NCI-H2029 (cell line): ENCODE measurements at regions not wholly inside any gene's neighbourhood (a gene's known extent, or its start where the extent isn't known, plus 50 kb on each side); places are given as distances from the start of the nearest gene placed in this dataset.
A peak's percentile ranks its signal among the peaks of the same experiment; 100 is the strongest.
"Not testable (repeated sequence)": the region's sequence is repeated elsewhere in the genome, so short reads cannot be mapped to it uniquely, and the experiment has no call there.

Source experiments
- DNase-seq: peaks from one replicate; lab custom pipeline; 2025; lab: John Stamatoyannopoulos, UW

DNA sequence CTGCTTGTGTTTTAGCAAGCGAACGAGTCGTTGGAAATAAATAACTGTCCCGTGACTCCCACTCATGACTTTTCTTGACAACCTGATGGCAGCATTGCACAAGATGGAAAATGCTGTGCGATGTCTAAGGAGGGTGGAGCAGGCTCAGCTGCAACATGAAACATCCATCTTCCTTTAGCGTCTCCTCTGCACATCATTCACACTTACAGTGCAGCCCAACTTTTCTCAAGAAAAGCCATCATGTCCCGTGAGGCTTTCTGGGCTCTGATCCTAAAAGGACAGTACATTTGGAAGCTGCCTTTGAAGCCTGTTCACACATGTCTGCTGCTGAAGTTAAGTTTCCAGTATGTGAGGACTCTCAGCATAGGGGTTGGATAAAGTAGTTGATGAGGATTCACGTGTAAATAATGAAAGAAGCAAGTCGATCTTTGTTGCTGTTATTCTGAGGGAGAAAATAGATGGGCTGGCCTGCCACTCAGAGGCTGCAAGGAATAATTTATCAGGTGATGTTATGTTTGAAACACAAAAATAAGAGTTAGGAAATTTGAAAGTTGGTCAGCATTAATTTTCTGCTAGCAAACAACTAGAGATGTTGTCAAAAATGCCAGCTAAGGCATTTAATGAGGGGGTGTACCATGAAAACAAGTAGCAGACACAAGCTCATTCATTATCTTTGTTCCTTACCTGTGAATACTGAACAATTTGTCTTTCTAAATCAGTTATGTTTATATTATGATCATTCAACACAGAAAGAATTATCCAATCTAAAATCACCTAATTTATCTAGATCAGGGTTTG is 328.7 kb upstream of the ZFP42 start:
- DNase-seq, result no peak

DNA sequence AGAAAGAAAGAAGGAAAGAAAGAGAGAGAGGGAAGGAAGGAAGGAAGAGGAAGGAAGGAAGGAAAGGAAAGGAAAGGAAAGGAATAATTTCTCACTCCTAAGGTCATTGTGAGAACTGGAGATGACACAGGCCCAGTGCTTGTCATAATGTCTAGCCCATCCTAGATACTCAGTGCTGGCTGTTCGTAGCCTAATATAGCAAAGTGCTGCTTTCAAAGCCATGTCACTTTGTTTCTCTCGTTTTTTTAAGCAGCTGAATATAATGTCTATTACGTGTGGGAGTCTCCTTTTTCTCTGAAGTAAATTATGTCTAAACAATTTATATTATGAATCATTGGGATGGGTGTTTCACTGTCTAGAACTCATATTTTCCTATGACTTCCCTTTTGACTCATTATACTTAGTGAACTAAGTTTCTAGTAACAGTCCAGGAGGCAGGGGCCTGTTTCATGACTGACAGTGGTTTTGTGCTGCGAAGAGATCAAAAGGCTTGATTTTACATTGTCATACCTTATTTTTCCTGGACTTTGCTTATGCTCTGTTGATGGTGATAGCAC is 327.0 kb upstream of the ZFP42 start:
- no peak for DNase-seq

DNA sequence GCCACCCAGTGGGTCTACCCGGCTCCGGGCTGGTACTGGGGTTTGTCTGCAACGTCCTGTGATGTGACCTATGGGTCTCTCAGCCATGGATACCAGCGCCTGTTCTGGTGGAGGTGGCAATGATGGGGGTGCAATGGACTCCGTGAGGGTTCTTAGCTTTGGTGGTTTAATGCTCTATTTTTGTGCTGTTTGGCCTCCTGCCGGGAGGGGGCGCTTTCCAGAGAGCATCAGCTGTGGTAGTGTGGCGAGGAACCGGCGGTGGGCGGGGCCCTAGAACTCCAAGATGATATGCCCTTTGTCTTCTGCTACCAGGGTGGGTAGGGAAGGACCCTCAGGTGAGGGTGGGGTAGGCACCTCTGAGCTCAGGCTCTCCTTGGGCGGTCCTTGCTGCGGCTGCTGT is 324.1 kb upstream of the ZFP42 start:
- DNase-seq, result not testable (repeated sequence)

DNA sequence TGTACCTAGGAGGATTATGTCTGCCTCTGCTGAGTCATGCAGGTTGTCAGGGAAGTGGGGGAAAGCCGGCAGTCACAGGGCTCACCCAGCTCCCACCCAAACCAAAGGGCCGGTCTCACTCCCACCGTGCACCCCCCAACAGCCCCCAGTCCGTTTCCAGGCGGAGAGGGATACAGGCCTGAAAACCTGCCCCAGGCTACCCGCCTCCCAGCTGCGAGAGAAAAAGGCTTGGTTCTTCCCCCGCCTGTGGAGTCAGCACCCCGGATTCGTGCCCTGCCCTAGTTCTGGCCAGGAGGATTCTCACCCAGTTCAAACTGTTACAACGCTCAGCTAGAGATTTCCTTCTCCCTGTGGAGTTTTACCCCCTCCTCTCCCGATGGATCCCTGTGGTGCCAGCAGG is 323.6 kb upstream of the ZFP42 start:
- not testable (repeated sequence) for DNase-seq

DNA sequence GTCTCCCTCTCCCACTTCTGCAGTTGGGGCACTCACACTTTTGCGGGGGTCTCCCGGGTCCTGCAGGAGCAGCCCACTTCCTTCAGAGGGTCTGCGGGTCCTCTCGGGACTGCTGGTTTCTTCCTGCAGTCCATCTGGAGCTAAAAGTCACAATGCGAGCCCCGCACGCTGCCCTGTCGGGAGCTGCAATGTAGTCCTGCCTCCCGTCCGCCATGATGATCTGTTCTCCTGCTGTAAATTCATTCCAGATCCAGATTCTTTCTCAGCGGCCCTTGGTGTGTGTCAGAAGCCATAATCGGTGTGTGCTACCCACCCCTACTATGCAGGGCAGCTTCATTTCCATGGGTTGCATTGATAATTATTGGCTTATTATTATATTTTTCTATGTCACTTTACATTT is 323.0 kb upstream of the ZFP42 start:
- DNase-seq, result not testable (repeated sequence)

DNA sequence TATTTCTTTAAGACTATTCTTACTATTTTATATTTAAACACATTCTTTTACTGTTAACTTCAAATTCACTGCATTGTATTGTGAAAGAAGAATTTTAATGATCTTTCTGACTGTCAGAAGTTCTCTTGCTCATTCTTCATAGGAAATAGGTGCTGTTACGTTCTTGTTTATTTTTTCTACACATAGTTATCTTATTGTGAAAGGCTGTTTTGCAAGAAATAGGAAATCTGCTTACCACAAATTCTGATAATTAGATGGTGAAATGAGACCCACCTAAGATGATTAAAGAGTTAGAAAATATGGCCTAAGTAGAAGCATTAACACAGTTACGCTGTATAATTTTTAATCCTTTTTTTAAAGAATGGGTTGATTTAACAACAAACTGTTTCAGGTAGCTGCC is 316.1 kb upstream of the ZFP42 start:
- no peak for DNase-seq

DNA sequence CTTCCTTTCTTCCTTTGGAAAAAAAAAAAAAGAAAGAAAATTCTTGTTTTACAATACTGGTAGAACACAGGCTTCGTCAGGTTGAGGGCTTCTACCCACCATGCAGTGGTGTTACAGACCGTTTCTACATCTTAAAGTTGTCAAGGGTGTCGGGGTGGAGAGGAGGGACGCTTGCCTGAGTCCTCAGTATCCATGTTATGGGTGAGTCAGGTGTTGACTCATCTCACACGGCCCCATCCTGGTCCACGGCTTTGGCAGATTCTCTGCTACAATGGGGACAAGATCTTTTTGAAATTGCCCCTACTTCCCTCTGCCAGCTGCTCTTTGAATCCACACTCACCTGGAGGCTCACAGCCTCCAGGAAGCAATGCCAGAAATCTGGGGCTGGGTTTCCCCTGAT is 310.3 kb upstream of the ZFP42 start:
- DNase-seq, result no peak

DNA sequence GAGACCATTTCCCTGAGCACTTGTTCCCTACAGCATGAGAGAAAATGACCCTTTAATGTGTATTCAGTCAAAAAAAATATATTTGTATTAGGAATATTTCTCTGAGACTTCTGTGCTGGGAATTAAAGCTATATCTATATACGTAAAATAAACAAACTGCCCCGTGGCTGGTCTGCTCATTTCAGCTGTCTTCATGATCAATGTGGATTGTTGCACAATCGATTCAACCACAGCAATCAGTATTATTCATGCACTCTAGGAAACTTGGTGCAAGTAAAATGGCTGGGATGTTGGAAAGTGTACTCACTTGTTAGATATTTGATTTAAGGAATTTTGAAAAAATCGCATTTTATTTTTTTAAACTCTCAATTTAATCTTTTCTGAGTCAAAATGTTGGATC is 307.9 kb upstream of the ZFP42 start:
- DNase-seq, result no peak

DNA sequence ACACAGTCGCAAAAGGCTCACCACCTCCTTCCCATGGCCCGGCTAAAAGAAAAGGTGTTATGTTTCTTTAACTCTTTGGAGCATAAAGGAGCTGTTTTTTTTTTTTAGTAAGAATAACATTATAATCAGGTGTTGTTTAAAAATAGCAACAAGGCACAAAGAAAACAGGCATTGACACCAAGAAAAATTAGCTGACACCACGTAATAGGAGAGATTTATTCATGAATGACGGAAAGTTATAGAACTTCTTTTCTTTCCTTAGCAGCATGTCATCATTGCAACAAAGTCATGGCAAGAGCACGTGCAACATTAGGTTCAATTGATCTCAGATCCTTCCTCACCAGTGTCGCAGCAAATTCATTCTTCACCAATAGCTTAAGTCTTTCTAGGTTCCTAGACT is 302.9 kb upstream of the ZFP42 start:
- no peak for DNase-seq

DNA sequence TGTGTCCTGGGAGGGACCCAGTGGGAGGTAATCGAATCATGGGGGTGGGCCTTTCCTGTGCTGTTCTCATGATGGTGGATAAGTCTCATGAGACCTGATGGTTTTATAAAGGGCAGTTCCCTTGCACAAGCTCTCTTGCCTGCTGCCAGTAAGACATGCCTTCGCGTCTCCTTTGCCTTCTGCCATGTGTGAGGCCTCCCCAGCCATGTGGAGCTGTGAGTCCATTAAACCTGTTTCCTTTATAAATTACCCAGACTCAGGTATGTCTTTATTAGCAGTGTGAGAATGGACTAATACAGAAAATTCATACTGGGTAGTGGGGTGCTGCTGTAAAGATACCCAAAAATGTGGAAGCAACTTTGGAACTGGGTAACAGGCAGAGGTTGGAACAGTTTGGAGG is 300.0 kb upstream of the ZFP42 start:
- not testable (repeated sequence) for DNase-seq

DNA sequence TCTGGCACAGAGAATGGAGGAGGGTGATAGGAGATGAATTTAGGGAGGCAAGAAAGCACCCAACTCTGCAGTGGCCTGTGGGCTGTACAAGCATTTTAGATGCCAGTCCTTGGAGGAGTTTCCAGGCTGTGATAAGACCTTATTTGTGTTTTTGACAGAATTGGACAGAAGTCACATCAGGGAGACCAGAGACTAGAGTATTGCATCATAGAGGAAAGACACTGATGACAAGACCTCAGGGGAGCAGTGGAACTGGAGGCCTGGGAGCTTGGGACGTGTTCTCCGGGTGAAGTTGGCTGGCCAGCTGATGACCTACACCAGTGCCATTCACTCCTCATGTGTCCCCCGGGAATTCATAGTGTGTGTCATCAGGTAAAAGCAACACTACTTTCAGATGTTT is 284.0 kb upstream of the ZFP42 start:
- no peak for DNase-seq

DNA sequence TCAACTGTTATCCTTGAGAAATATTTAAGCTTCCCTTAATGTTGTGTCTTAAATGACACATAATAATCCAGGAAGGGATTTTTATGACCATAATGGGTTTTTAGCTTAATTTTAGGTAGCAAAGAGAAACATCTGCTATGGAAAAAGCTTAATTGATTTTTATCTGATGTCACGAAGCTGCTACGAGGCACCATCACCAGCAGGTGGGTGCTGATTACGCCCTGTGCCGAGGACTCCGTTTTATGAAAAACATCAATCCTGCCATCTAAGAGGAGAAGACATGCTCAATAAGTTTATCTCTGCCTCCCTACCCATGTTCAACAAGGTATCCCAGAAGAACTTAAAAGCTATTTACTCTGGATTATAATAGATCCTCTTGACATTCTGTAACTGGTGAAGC is 280.6 kb upstream of the ZFP42 start:
- DNase-seq, result no peak

DNA sequence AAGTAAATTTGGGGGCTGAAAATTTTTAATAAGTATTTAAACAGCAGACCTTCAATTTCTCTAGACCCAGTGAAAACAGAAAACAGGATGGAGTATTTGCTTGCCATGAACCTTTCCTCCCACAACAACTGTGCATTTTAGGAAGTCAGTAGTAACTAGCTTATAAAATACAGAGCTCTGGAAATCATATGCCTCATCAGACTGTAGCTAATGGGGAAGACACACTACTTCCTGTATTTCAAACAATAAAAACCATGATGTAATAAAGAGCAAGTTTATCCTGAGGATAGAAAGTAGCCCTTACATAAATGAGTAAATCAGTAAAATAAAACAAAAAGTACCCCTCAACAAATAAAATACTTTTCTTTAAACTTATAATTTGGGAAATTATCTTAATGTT is 280.1 kb upstream of the ZFP42 start:
- DNase-seq, result no peak

DNA sequence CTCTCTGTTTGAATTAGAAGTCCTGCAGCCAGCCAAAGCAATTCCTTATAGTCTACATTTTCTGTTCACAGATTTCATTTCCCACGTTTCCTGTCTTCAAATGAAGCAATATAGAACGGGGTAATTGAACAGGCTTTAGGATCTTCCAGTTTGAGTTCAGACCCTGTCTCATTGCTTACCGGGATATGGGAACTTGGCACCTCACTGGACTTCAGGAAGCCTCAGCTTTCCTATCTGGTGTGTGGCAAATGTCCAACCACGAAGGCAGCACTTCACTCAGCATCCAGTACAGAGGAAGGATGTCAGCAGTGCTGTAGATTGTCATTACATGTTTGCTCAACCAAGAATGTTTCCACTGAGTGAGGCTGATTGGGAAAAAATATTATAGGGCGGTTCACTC is 271.1 kb upstream of the ZFP42 start:
- no peak for DNase-seq

DNA sequence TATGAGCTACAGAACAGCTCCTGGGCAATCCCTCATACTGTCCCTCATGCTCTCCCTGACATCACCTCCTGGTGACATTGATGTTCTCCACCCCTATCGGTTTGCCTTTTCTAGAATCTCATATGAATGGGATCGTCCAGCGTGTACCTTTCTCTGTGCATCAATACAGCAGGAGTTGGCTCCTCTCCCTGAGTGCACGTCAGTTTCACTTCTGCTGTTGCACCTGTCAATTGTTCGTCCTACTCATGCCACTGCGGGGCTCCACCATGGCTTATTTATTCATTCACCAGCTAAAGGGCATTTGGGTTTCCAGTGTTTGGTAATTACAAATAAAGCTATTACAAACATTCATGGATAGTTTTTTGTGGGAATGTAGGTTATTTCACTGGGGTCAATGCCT is 269.1 kb upstream of the ZFP42 start:
- peak; percentile 12 for DNase-seq

DNA sequence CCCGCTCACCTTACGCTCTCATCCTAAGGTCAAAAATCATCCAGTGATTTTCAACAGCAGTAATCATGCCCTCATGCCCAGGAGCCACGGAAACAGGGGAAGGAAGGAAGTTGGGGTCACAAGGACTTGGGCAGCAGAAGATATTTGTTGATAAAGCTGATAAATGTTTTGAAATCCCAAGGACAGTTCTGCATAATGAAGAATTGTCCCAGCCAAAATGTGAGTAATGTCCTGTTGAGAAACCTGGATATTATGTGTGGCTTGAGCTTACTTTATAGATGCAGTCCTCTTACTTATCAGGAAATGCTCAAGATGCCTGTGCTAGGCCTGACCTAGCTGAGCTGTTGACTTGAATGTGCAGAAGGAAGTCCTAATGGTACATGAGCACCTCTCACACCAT is 263.0 kb upstream of the ZFP42 start:
- no peak for DNase-seq

DNA sequence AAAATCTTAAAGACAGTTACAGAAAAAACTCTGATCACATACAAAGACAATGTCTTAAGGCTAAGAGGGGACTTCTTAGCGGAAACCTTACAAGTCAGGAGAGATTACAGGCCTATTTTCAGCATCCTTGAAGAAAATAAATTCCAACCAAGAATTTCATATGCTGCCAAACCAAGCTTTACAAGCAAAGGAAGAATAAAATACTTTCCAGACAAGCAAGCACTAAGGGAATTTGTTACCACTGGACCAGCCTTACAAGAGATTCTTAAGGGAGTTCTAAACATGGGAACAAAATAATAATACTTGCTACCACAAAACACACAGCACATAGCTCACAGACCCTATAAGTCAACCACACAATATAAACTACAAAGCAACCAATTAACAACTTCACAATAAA is 255.8 kb upstream of the ZFP42 start:
- no peak for DNase-seq

DNA sequence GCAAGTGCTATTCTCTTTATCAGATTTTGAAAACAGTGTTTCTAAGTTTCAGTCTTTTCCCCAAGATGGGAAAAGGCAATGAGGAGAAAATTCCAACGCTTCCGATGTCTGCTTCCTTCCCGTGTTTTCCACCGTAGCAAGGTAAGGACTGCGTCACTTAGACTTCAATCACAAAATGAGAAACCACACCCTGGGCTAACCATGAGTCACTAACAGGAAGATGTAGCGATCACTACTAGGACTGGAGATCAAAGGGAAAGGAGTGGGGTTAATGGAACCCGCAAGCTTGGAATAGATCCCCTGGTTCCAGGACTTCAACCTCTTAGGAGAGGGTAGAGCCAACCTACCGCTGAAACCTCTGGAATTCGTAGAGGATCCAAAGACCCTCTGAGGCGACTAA is 250.7 kb upstream of the ZFP42 start:
- no peak for DNase-seq

DNA sequence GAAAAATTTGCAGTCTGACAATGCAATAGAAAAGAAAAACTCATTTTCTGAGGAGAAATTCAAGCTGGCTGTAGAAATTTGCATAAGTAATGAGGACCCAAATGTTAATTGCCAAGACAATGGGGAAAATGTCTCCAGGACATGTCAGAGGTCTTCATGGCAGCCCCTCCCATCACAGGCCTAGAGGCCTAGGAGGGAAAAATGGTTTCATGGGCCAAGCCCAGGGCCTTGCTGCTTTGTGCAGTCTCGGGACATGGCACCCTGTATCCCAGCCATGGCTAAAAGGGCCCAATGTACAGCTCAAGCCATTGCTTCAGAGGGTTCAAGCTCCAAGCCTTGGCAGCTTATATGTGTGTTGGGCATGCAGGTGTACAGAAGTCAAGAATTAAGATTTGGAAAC is 244.9 kb upstream of the ZFP42 start:
- DNase-seq, result not testable (repeated sequence)

DNA sequence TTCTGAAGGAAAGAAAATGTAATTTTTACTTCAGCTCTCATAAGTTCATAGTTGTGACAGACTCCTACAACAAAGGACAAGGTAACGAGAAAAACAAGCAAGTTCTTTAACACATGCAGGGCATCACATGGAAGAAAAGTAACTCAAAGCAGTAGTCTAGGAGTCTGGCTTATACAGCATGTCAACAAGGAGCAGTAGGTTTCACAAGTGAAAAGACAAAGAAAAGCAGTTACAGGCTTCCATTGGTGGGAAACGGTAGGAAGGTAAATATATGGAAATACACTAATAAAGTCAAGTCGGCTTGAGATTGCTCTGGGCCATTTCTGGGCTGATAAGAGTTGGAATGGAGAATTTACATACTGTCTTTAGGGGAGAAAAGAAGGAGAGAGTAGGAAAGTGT is 228.4 kb upstream of the ZFP42 start:
- DNase-seq, result no peak

DNA sequence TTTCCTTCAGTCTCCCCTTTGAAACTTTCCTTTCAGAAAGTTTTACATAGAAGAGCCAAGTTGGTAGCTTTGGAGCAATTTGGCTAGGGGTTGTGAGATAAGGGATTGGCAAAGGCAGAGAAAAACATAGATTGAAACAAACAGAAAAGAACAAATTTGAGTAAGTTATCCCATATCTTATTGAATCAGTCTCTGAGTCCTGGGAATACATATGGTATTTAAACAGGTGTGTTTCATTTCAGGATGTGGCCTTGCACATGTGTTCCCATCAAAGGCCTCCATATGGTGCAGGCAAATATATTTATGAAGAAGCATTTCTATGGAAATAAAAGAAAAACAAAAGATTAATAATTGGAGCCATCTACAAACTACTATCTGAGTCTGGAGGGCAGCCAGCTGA is 227.9 kb upstream of the ZFP42 start:
- DNase-seq, result no peak

DNA sequence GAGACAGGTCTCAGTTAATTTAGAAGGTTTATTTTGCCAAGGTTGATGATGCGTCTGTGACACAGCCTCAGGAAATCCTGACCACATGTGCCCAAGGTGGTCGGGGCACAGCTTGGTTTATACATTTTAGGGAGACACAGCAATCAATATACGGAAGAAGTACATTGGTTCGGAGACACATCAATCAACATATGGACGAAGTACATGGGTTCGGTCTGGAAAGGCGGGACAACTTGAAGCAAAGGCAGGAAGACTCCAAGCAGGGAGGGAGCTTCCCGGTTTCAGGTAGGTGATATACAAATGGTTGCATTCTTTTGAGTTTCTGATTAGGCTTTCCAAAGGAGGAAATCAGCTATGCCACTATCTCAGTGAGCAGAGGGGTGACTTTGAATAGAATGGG is 225.2 kb upstream of the ZFP42 start:
- DNase-seq, result no peak

DNA sequence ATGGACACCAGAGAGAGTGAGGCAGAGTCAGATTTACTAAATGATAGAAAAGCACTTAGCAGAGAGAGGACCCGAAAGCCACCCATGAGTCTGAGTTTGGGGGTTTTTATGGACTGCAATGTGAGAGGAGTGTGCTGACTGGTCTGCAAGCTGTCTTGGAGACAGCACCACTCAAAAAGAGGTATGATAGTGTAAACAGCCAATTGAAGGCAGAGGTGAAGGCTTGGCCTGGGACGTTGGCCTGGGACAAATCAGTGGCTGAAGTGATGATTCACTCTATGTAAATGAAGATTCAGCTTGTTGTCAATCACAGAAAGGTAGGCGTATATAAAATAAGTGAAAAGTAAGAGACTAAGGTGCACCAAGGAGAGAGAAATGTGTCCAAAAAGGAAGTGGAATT is 217.6 kb upstream of the ZFP42 start:
- DNase-seq, result no peak

DNA sequence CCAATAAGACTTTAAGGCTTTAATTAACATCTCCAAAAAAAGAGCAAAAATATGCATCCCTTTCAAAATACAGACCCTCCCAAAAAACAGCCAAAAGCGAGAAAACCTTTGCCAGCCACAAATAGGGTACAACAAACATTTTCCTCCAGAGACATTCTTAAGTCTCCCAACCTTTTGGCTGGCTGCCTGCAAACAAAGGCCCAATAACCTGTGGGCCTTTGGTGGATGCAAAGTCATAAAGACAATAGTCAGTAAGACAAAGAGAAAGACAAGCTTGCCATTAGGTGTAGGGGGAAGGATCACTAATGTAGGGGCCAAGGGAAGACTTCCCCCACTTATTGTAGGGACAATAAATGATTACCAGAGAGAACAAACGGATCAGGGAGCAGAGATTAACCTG is 215.5 kb upstream of the ZFP42 start:
- DNase-seq, result no peak
